HepG2 (cell line): ENCODE measurements at regions not wholly inside any gene's neighbourhood (a gene's known extent, or its start where the extent isn't known, plus 50 kb on each side); places are given as distances from the start of the nearest gene placed in this dataset.

Source experiments
- SRY ChIP-seq: sonication (generic); formaldehyde crosslinking; IDR thresholded peaks from 2 replicates; pipeline ENCODE4 v1.8.0; 2022; ENCODE audit warnings: mild to moderate bottlenecking, missing genetic modification reagents
- TEAD3 ChIP-seq: optimal IDR thresholded peaks from 2 replicates; pipeline ENCODE3; 2016; ENCODE audit warnings: borderline replicate concordance
- ZKSCAN8 ChIP-seq: IDR thresholded peaks from 2 replicates; pipeline ENCODE4 v1.6.1; 2016; ENCODE audit warnings: borderline replicate concordance, missing genetic modification reagents, missing compliant biosample characterization
- ZNF383 ChIP-seq: sonication (generic); formaldehyde crosslinking; IDR thresholded peaks from 2 replicates; pipeline ENCODE4 v1.4.0; 2020; ENCODE audit warnings: missing genetic modification reagents, mild to moderate bottlenecking, borderline replicate concordance
- TF ChIP-seq, protein P1 (sequence below): sonication (generic); formaldehyde crosslinking; IDR thresholded peaks from 2 replicates; pipeline ENCODE4 v1.4.0; 2020; ENCODE audit warnings: mild to moderate bottlenecking, missing genetic modification reagents, borderline replicate concordance
- TF ChIP-seq, protein P2 (sequence below): sonication (generic); formaldehyde crosslinking; IDR thresholded peaks from 2 replicates; pipeline ENCODE4 v1.5.0; 2020; ENCODE audit warnings: missing genetic modification reagents

DNA sequence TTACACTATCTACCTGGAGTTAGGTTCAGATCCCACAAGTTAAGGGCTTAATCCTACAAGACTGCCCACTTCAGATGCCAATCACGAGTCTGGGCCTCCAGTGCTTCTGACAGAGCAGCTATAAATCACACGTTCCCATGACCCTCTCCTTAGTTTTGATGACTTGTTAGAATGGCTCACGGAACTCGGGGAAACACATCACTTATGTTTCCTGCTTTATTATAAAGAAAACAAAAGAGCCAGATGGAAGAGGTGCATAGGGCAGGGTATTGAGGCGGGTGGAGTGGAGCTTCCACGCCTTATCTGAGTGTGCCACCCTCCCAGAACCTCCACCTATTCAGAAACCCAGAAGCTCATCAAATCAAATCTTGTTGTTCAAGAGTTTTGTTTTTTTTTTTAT lies 170.8 kb downstream of the MOBP start (continued):
- TF ChIP-seq, protein P1, sequence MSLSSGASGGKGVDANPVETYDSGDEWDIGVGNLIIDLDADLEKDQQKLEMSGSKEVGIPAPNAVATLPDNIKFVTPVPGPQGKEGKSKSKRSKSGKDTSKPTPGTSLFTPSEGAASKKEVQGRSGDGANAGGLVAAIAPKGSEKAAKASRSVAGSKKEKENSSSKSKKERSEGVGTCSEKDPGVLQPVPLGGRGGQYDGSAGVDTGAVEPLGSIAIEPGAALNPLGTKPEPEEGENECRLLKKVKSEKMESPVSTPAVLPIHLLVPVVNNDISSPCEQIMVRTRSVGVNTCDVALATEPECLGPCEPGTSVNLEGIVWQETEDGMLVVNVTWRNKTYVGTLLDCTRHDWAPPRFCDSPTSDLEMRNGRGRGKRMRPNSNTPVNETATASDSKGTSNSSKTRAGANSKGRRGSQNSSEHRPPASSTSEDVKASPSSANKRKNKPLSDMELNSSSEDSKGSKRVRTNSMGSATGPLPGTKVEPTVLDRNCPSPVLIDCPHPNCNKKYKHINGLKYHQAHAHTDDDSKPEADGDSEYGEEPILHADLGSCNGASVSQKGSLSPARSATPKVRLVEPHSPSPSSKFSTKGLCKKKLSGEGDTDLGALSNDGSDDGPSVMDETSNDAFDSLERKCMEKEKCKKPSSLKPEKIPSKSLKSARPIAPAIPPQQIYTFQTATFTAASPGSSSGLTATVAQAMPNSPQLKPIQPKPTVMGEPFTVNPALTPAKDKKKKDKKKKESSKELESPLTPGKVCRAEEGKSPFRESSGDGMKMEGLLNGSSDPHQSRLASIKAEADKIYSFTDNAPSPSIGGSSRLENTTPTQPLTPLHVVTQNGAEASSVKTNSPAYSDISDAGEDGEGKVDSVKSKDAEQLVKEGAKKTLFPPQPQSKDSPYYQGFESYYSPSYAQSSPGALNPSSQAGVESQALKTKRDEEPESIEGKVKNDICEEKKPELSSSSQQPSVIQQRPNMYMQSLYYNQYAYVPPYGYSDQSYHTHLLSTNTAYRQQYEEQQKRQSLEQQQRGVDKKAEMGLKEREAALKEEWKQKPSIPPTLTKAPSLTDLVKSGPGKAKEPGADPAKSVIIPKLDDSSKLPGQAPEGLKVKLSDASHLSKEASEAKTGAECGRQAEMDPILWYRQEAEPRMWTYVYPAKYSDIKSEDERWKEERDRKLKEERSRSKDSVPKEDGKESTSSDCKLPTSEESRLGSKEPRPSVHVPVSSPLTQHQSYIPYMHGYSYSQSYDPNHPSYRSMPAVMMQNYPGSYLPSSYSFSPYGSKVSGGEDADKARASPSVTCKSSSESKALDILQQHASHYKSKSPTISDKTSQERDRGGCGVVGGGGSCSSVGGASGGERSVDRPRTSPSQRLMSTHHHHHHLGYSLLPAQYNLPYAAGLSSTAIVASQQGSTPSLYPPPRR (CRISPR knock-in tag), result no peak
- TF ChIP-seq SRY (CRISPR knock-in tag), result no peak
- no peak for TF ChIP-seq ZNF383 (CRISPR knock-in tag)
- no peak for TF ChIP-seq ZKSCAN8 (CRISPR knock-in tag)
- TF ChIP-seq, protein P2, sequence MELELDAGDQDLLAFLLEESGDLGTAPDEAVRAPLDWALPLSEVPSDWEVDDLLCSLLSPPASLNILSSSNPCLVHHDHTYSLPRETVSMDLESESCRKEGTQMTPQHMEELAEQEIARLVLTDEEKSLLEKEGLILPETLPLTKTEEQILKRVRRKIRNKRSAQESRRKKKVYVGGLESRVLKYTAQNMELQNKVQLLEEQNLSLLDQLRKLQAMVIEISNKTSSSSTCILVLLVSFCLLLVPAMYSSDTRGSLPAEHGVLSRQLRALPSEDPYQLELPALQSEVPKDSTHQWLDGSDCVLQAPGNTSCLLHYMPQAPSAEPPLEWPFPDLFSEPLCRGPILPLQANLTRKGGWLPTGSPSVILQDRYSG, result no peak
- no peak for TF ChIP-seq TEAD3 (CRISPR knock-in tag)
